RWPE1 (cell line): ENCODE measurements at regions not wholly inside any gene's neighbourhood (a gene's known extent, or its start where the extent isn't known, plus 50 kb on each side); places are given as distances from the start of the nearest gene placed in this dataset.
A peak's percentile ranks its signal among the peaks of the same experiment; 100 is the strongest.
"Not testable (repeated sequence)": the region's sequence is repeated elsewhere in the genome, so short reads cannot be mapped to it uniquely, and the experiment has no call there.

Experiments used
- CTCF ChIA-PET: fragments of 350-600 bp; sonication (Branson Sonifier 250); formaldehyde crosslinking; extraction: SDS; loops from one replicate; lab custom pipeline; 2021; lab: Yijun Ruan, JAX
- POLR2A ChIA-PET: fragments of 400-600 bp; formaldehyde crosslinking; extraction: SDS; loops from one replicate; lab custom pipeline; 2020; ENCODE audit warnings: antibody characterized with exemption; ENCODE audit not compliant: low non-redundant PET; lab: Yijun Ruan, JAX
- DNase-seq: peaks from one replicate; pipeline ENCODE4 v3.0.0; 2012; ENCODE audit warnings: low spot score
- H3K27ac ChIP-seq: fragments of 450-650 bp; 2 replicates; pipeline ENCODE4 v1.5.1; 2017
- CTCF ChIP-seq: fragments of 450-650 bp; conservative IDR thresholded peaks from 2 replicates; pipeline ENCODE4 v1.5.1; 2017; ENCODE audit warnings: low read depth, mild to moderate bottlenecking

- CTCF ChIA-PET: no interaction called here
- POLR2A ChIA-PET: no interaction called here
- no peak for DNase-seq
- no peak for TF ChIP-seq CTCF
- no peak overlapping the region for H3K27ac ChIP-seq
These were observed 350.3 kb downstream of the SHANK2 start for GRCh38 chr11:70901951-70902521.

GRCh38 chr11:70903229-70903628, 349.1 kb downstream of the SHANK2 start:
- POLR2A ChIA-PET, DNase-seq, H3K27ac ChIP-seq: not testable (repeated sequence)
- CTCF ChIA-PET: interaction anchor here (0.6 kb wide), 1 partner anchor 392 kb away, joined by 3 read pairs; no protein-coding TSS in a partner anchor

GRCh38 chr11:70906101-70906500, 346.3 kb downstream of the SHANK2 start:
- no peak for DNase-seq
- CTCF ChIA-PET: interaction anchor here (0.7 kb wide), 1 partner anchor 386 kb away, joined by 3 read pairs; no protein-coding TSS in a partner anchor
- no peak for TF ChIP-seq CTCF
- H3K27ac ChIP-seq: no peak overlapping the region
- POLR2A ChIA-PET: no interaction called here

GRCh38 chr11:70908223-70908622, 344.2 kb downstream of the SHANK2 start:
- no peak for DNase-seq
- TF ChIP-seq CTCF: no peak
- ChIA-PET CTCF (interaction anchor here (0.5 kb wide), 1 partner anchor 14 kb away, joined by 6 read pairs; no protein-coding TSS in a partner anchor), POLR2A (no interaction called here)
- no peak overlapping the region for H3K27ac ChIP-seq

- ChIA-PET POLR2A (no interaction called here), CTCF (interaction anchor here (0.5 kb wide), 1 partner anchor 25 kb away, joined by 4 read pairs; no protein-coding TSS in a partner anchor)
- peak; percentile 33 for DNase-seq
- TF ChIP-seq CTCF: no peak
- H3K27ac ChIP-seq: no peak overlapping the region
These were observed 341.5 kb downstream of the SHANK2 start for GRCh38 chr11:70910835-70911234.

- no peak for DNase-seq
- ChIA-PET CTCF (no interaction called here), POLR2A (no interaction called here)
- TF ChIP-seq CTCF: no peak
- H3K27ac ChIP-seq: no peak overlapping the region
These were observed 340.0 kb downstream of the SHANK2 start for GRCh38 chr11:70912226-70912840.

- no peak overlapping the region for H3K27ac ChIP-seq
- CTCF ChIA-PET: interaction anchor here (0.7 kb wide), 1 partner anchor 29 kb away, joined by 3 read pairs; no protein-coding TSS in a partner anchor
- TF ChIP-seq CTCF: no peak
- no peak for DNase-seq
- POLR2A ChIA-PET: no interaction called here
These were observed 338.6 kb downstream of the SHANK2 start for GRCh38 chr11:70913715-70914231.
